RWPE1 (cell line): ENCODE measurements at regions not wholly inside any gene's neighbourhood (a gene's known extent, or its start where the extent isn't known, plus 50 kb on each side); places are given as distances from the start of the nearest gene placed in this dataset.

Experiments used
- CTCF ChIA-PET: fragments of 350-600 bp; sonication (Branson Sonifier 250); formaldehyde crosslinking; extraction: SDS; loops from one replicate; lab custom pipeline; 2021; lab: Yijun Ruan, JAX
- POLR2A ChIA-PET: fragments of 400-600 bp; formaldehyde crosslinking; extraction: SDS; loops from one replicate; lab custom pipeline; 2020; ENCODE audit warnings: antibody characterized with exemption; ENCODE audit not compliant: low non-redundant PET; lab: Yijun Ruan, JAX
- DNase-seq: peaks from one replicate; pipeline ENCODE4 v3.0.0; 2012; ENCODE audit warnings: low spot score
- H3K27ac ChIP-seq: fragments of 450-650 bp; 2 replicates; pipeline ENCODE4 v1.5.1; 2017
- TF ChIP-seq, protein P1 (sequence below): fragments of 450-650 bp; conservative IDR thresholded peaks from 2 replicates; pipeline ENCODE4 v1.5.1; 2017; ENCODE audit warnings: low read depth, mild to moderate bottlenecking

DNA sequence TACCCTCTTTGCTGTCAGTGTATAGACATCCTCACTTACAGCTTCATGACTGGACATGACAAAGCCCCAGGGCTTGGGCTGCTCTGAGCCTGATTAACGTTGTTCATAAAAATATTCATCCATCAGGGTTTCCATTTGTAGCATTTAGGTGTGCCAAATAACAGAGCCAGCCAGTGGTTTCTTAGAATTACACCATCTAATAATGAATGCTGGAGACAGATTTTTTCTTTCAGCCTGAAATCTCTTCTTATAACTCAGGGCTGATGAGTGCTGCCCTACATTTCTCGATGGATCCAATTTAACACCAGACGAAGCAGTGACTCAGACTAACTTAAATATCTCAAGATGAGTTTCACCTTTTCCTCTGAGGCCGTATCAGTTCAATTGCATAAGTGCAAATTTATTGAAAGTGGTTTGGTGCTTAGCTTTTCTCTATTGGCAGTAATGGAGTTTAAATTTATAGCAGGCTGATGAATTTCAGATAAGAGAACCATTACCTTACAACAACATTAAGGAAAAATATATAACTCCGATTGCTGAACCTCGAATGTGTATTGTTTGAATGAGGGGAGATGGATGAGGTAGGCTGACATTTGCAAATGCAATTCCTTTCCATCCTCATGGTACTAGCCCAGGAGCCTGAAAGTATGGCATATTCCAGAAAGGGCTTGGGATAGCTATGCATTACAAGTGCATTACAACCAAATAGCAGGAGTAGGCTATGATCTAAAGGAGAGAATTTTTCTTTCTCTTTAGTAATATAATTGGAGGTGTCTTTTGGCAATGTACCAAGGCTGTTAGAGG is 900.6 kb downstream of the KCNMA1 start:
- ChIA-PET CTCF (no interaction called here), POLR2A (no interaction called here)
- no peak for DNase-seq
- TF ChIP-seq, protein P1, sequence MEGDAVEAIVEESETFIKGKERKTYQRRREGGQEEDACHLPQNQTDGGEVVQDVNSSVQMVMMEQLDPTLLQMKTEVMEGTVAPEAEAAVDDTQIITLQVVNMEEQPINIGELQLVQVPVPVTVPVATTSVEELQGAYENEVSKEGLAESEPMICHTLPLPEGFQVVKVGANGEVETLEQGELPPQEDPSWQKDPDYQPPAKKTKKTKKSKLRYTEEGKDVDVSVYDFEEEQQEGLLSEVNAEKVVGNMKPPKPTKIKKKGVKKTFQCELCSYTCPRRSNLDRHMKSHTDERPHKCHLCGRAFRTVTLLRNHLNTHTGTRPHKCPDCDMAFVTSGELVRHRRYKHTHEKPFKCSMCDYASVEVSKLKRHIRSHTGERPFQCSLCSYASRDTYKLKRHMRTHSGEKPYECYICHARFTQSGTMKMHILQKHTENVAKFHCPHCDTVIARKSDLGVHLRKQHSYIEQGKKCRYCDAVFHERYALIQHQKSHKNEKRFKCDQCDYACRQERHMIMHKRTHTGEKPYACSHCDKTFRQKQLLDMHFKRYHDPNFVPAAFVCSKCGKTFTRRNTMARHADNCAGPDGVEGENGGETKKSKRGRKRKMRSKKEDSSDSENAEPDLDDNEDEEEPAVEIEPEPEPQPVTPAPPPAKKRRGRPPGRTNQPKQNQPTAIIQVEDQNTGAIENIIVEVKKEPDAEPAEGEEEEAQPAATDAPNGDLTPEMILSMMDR: no peak
- no peak overlapping the region for H3K27ac ChIP-seq

DNA sequence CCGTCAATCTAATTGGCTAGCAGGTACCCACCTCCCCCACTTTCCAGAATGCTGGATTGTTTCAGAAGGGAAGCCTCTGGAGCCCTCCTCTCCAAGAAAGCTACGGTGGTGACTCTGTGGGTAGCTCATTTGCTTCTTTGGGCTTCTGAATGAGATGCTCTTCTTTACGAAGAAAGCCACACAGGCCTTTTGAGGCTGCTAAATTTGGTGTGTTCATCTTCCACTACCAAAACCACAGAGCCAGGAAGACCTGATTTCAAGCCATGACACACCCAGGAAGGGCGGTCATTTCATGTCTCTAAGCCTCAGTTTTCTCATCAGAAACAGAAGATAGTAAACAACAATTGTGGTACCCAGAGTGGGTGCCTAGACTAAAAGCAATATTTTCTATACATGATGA is 901.2 kb downstream of the KCNMA1 start:
- ChIA-PET CTCF (no interaction called here), POLR2A (no interaction called here)
- no peak overlapping the region for H3K27ac ChIP-seq
- no peak for DNase-seq
- TF ChIP-seq, protein P1: no peak

DNA sequence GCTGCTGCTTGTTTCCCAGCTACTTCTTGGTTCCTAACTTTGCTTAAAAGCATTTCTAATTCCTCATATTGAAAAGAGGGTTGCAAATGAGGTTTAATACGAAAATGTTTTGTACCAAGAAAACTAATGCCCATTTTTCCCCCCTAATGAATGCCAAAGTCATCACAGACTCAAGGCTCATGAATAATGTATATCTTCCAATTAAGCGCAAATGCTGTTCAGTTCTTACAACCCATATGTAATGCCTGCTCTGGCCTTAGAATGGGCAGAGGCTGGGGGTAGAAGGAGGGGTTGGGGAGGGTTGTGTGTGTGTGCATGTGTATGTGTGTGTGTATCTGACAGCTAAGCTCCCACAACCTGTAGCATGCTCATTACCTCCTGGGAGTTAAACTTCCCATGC is 901.7 kb downstream of the KCNMA1 start:
- POLR2A ChIA-PET: no interaction called here
- TF ChIP-seq, protein P1: no peak
- no peak overlapping the region for H3K27ac ChIP-seq
- DNase-seq: no peak
- CTCF ChIA-PET: no interaction called here

DNA sequence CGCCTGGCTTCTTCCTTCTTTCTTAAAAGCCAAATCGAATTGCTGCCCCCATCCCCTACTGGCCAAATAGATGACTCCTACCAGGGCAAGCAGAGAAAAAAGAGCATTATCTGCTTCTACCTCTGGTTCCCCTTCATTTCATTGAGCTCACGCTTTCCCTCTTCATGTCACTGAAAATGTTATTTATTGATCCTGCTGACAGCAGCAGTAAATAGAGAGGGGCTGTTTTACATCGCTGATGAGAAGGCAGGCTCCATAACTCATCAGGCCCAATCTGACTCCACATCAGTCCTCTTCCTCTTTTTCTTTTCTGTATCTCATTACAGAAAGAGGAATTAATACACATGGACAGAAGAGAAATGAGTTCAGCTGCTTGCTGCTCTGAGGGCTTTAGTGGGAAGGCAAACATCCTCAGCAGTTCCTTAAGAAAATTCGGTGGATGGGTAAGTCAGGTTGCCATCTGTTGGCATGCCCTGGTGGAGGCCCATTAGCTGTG is 904.1 kb downstream of the KCNMA1 start:
- CTCF ChIA-PET: interaction anchor here (0.6 kb wide), 1 partner anchor 1318 kb away, joined by 3 read pairs; no protein-coding TSS in a partner anchor
- POLR2A ChIA-PET: no interaction called here
- H3K27ac ChIP-seq: no peak overlapping the region
- DNase-seq: no peak
- TF ChIP-seq, protein P1: no peak

DNA sequence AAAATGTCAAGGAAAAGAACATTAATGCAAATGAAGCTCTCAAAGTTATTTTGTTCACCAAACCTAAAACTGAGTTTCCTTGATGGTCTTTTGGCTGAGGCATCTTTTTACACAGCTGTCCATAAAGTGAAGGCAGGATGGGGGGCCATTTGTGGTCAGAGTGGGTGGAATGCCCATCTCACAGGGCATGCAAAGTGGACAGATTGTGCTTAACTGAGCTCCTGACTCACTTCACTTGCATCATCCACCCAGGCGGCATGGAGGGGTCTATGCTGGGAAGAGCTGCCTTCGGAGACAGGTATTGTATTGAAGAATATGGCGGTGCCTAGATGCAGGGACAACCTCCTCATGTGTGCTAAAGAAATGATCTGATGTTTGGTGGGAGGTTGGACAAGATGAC is 905.3 kb downstream of the KCNMA1 start:
- ChIA-PET CTCF (interaction anchor here (0.7 kb wide), 1 partner anchor 114 kb away, joined by 3 read pairs; no protein-coding TSS in a partner anchor), POLR2A (no interaction called here)
- DNase-seq: no peak
- no peak overlapping the region for H3K27ac ChIP-seq
- TF ChIP-seq, protein P1: no peak

DNA sequence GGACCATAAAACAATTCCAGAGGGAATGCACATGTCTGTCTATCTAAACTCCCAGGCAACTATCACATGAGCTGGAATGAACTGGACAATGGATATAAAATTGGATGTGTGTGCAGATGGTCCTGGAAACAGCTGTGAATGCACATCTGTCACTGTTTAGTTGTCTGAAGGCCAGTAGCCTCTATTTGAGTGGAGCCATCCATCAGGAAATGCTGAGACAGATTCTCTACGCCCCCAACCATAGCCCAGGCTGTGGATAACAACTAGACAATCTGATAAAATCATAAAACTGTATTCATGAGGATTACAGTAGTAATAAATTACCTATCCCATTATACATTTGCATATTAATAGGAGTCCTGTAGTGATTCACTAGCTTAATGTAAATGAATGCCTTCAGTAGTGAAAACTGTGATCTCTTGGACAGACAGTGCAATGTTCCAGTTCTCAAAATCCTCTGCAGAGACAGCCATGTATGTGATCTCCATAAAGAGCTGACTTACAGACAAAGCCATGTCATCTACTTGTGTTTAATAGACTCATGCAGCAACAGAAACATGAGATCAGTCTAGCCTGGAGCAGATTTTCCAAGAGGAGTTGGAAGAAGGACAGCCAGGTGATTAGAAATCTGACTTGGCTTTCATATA is 907.6 kb downstream of the KCNMA1 start:
- no peak for DNase-seq
- POLR2A ChIA-PET: no interaction called here
- TF ChIP-seq, protein P1: no peak
- H3K27ac ChIP-seq: no peak overlapping the region
- CTCF ChIA-PET: no interaction called here
